Panc1 (cell line): ENCODE measurements at regions not wholly inside any gene's neighbourhood (a gene's known extent, or its start where the extent isn't known, plus 50 kb on each side); places are given as distances from the start of the nearest gene placed in this dataset.

Experiments used
- ATAC-seq: fragments of 200-7000 bp; cut with Tn5 transposase; 2 replicates; pipeline ENCODE4 v1.9.1; 2020; ENCODE audit warnings: mild to moderate bottlenecking, moderate library complexity
- BruUV-seq: library from RNA; stranded (reverse); fragments of 400-500 nt; replicated peaks from 2 replicates; lab custom pipeline; 2021; lab: Mats Ljungman, UMichigan
- CTCF ChIA-PET: fragments of 300-600 bp; sonication (Branson Sonifier 250); formaldehyde crosslinking; loops from one replicate; lab custom pipeline; 2022; ENCODE audit warnings: antibody characterized with exemption; lab: Charles Lee
- POLR2A ChIA-PET: fragments of 300-600 bp; sonication (Branson Sonifier 250); formaldehyde crosslinking; loops from one replicate; lab custom pipeline; 2022; ENCODE audit warnings: antibody characterized with exemption; lab: Charles Lee
- DNase-seq: peaks from one replicate; pipeline ENCODE4 v3.0.0-alpha.2; 2010; ENCODE audit warnings: low read depth, low spot score
- H3K27ac ChIP-seq: 2 replicates; pipeline ENCODE4 v1.5.1; 2011; ENCODE audit warnings: mild to moderate bottlenecking, low read length, inconsistent platforms
- H3K27me3 ChIP-seq: fragments of 200-500 bp; sonication (Bioruptor generic); 2 replicates; pipeline ENCODE4 v1.6.0; 2014; ENCODE audit warnings: low read length, inconsistent platforms; ENCODE audit not compliant: control insufficient read depth, insufficient read depth
- H3K36me3 ChIP-seq: fragments of 200-500 bp; sonication (Bioruptor generic); 2 replicates; pipeline ENCODE4 v1.5.1; 2014; ENCODE audit warnings: inconsistent platforms, mild to moderate bottlenecking, low read length, moderate library complexity; ENCODE audit not compliant: control insufficient read depth, insufficient read depth
- H3K4me1 ChIP-seq: 2 replicates; pipeline ENCODE4 v1.5.1; 2011; ENCODE audit warnings: inconsistent platforms, mild to moderate bottlenecking, low read length, moderate library complexity; ENCODE audit not compliant: control insufficient read depth, insufficient read depth
- H3K4me3 ChIP-seq, 2 experiments: 2 replicates each; pipeline ENCODE4 v1.5.1; 2011 to 2012; ENCODE audit warnings: low read depth in 2 of 2, low read length in 2 of 2, mild to moderate bottlenecking in 2 of 2, inconsistent platforms in 1 of 2, moderate library complexity in 1 of 2
- H3K9me3 ChIP-seq: fragments of 200-500 bp; sonication (Bioruptor generic); 2 replicates; pipeline ENCODE4 v1.5.1; 2014; ENCODE audit warnings: low read depth, mild to moderate bottlenecking, inconsistent platforms, low read length, moderate library complexity; ENCODE audit not compliant: control insufficient read depth, insufficient read depth
- POLR2AphosphoS5 ChIP-seq: IDR thresholded peaks from 2 replicates; pipeline ENCODE4 v1.6.1; 2012; ENCODE audit warnings: mild to moderate bottlenecking, low read depth, low read length, moderate library complexity
- SIN3A ChIP-seq: IDR thresholded peaks from 2 replicates; pipeline ENCODE4 v1.6.1; 2012; ENCODE audit warnings: low read depth, mild to moderate bottlenecking, low read length, moderate library complexity, borderline replicate concordance; ENCODE audit not compliant: insufficient read depth
- TCF7L2 ChIP-seq: IDR thresholded peaks from 2 replicates; pipeline ENCODE4 v1.6.1; 2011; ENCODE audit warnings: mild to moderate bottlenecking, low read depth, low read length, inconsistent platforms
- in situ Hi-C: cut with HindIII; loops from 2 replicates; pipeline ENCODE4 v1.10.0; 2016; ENCODE audit warnings: low sequenced_read_pairs, low pct_unique_long_range_greater_than_20kb
- intact Hi-C: fragments of 100-400 bp; cut with micrococcal nuclease; formaldehyde crosslinking; loops from one replicate; pipeline ENCODE4 v1.10.0; 2022; ENCODE audit not compliant: unreplicated experiment
- TF ChIP-seq, protein P1 (sequence below): fragments of 450-650 bp; IDR thresholded peaks from 2 replicates; pipeline ENCODE4 v1.5.1; 2017; ENCODE audit warnings: mild to moderate bottlenecking
- TF ChIP-seq, protein P2 (sequence below), 2 experiments: IDR thresholded peaks; 2 replicates each; pipeline ENCODE4 v1.6.1; 2011 to 2012; ENCODE audit warnings: low read depth in 2 of 2, control low read depth in 1 of 2, low read length in 1 of 2, mild to moderate bottlenecking in 1 of 2, moderate library complexity in 1 of 2; ENCODE audit not compliant: insufficient read depth in 1 of 2

DNA sequence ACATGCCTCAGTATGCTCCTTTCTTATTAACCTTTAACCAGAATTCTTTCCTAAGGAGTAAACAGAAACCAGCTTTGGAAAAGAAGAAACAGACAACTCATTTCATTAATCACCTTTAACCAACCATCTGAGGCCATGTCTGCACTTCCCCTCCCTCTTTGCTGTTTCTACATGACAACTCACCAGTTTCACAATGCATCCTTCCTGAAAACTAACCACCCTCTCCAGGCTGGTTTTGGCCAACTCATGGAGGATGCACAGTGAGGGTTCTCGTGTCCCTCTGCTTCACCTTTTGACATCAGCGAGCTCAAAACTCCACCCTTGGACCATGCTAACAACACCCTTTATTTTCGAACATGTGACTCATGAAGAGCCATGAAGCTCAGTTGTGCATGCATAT is 244.1 kb downstream of the ELAVL2 start:
- H3K36me3 ChIP-seq: no peaks in the 10 kb centered on the region
- ATAC-seq (no peak), DNase-seq (no peak)
- intact Hi-C loops: no loop called here
- CTCF ChIA-PET: no interaction called here
- TF ChIP-seq SIN3A (no peak), TCF7L2 (no peak), POLR2AphosphoS5 (no peak)
- TF ChIP-seq, protein P1, sequence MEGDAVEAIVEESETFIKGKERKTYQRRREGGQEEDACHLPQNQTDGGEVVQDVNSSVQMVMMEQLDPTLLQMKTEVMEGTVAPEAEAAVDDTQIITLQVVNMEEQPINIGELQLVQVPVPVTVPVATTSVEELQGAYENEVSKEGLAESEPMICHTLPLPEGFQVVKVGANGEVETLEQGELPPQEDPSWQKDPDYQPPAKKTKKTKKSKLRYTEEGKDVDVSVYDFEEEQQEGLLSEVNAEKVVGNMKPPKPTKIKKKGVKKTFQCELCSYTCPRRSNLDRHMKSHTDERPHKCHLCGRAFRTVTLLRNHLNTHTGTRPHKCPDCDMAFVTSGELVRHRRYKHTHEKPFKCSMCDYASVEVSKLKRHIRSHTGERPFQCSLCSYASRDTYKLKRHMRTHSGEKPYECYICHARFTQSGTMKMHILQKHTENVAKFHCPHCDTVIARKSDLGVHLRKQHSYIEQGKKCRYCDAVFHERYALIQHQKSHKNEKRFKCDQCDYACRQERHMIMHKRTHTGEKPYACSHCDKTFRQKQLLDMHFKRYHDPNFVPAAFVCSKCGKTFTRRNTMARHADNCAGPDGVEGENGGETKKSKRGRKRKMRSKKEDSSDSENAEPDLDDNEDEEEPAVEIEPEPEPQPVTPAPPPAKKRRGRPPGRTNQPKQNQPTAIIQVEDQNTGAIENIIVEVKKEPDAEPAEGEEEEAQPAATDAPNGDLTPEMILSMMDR: no peak
- TF ChIP-seq, protein P2, sequence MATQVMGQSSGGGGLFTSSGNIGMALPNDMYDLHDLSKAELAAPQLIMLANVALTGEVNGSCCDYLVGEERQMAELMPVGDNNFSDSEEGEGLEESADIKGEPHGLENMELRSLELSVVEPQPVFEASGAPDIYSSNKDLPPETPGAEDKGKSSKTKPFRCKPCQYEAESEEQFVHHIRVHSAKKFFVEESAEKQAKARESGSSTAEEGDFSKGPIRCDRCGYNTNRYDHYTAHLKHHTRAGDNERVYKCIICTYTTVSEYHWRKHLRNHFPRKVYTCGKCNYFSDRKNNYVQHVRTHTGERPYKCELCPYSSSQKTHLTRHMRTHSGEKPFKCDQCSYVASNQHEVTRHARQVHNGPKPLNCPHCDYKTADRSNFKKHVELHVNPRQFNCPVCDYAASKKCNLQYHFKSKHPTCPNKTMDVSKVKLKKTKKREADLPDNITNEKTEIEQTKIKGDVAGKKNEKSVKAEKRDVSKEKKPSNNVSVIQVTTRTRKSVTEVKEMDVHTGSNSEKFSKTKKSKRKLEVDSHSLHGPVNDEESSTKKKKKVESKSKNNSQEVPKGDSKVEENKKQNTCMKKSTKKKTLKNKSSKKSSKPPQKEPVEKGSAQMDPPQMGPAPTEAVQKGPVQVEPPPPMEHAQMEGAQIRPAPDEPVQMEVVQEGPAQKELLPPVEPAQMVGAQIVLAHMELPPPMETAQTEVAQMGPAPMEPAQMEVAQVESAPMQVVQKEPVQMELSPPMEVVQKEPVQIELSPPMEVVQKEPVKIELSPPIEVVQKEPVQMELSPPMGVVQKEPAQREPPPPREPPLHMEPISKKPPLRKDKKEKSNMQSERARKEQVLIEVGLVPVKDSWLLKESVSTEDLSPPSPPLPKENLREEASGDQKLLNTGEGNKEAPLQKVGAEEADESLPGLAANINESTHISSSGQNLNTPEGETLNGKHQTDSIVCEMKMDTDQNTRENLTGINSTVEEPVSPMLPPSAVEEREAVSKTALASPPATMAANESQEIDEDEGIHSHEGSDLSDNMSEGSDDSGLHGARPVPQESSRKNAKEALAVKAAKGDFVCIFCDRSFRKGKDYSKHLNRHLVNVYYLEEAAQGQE (IDR thresholded peaks at IDR 0.05; ENCODE audit: insufficient read depth in 1 of 2, low read depth in 2 of 2, low read length in 1 of 2): no peak
- POLR2A ChIA-PET: no interaction called here
- no peaks in the 10 kb centered on the region for H3K4me1 ChIP-seq
- no TSS peak for BruUV-seq
- H3K27ac ChIP-seq: no peak overlapping the region
- in situ Hi-C loops: no loop called here
- H3K9me3 ChIP-seq: no peaks in the 10 kb centered on the region
- H3K27me3 ChIP-seq: no peaks in the 10 kb centered on the region
- no peak overlapping the region for H3K4me3 ChIP-seq

DNA sequence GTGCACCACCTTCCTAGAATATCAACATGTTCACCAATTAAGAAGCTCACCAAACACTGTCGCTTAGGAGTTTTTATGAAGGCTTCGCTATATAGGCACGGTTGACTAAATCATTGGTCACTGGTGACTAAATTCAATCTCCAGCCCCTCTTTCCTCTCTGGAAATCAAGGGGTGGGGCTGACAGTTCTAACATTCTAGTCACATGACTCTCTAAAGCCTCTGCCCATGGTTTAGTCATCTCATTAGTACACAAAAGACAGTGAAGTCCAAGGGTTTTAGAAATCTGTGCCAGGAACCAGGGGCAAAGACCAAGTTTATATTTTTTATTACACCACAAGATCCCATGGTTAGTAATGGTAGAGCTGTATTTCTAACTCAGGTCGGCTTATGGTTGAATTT is 243.2 kb downstream of the ELAVL2 start:
- TF ChIP-seq TCF7L2: no peak
- TF ChIP-seq, protein P2 (IDR thresholded peaks at IDR 0.05; ENCODE audit: insufficient read depth in 1 of 2, low read depth in 2 of 2, low read length in 1 of 2): no peak
- TF ChIP-seq SIN3A: no peak
- TF ChIP-seq, protein P1: no peak
- no peak for TF ChIP-seq POLR2AphosphoS5
- no peaks in the 10 kb centered on the region for H3K9me3 ChIP-seq
- DNase-seq (no peak), ATAC-seq (no peak)
- no TSS peak for BruUV-seq
- H3K36me3 ChIP-seq: no peaks in the 10 kb centered on the region
- no peaks in the 10 kb centered on the region for H3K4me1 ChIP-seq
- in situ Hi-C loops: no loop called here
- no peaks in the 10 kb centered on the region for H3K27me3 ChIP-seq
- intact Hi-C loops: no loop called here
- ChIA-PET POLR2A (no interaction called here), CTCF (no interaction called here)
- no peak overlapping the region for H3K4me3 ChIP-seq
- H3K27ac ChIP-seq: no peak overlapping the region
